Fibroblast of the conjunctiva (primary cell): ENCODE measurements at regions not wholly inside any gene's neighbourhood (a gene's known extent, or its start where the extent isn't known, plus 50 kb on each side); places are given as distances from the start of the nearest gene placed in this dataset.

Experiments
- DNase-seq: peaks from one replicate; pipeline ENCODE4 v3.0.0-alpha.2; 2010; ENCODE audit warnings: low read depth

GRCh38 chr7:38002689-38003088, 82.2 kb downstream of the EPDR1 start:
- DNase-seq: no peak

DNA sequence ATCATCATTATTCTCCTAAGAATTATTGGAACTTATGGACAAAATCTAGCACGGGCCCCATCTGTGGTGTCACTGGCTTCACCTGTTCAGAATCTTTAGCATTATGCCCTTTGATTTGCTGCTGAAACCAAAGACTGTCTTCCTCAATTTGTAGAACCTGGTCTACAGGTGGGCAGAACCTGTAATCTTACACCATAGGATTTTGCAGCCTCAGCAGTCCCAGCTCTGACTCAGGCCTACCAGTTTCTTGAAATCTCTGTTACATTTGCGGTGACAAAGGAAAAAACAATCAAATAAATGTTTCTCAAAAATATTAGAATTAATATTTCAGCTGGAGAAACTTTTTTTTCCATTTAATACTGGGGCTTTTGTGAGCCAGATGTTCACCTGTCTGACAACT, 86.1 kb downstream of the EPDR1 start:
- no peak for DNase-seq

GRCh38 chr7:38007096-38007495, 86.7 kb downstream of the EPDR1 start:
- no peak for DNase-seq

GRCh38 chr7:38013246-38013645, 92.8 kb downstream of the EPDR1 start:
- DNase-seq: no peak

GRCh38 chr7:38016567-38016966, 96.1 kb downstream of the EPDR1 start:
- no peak for DNase-seq

DNA sequence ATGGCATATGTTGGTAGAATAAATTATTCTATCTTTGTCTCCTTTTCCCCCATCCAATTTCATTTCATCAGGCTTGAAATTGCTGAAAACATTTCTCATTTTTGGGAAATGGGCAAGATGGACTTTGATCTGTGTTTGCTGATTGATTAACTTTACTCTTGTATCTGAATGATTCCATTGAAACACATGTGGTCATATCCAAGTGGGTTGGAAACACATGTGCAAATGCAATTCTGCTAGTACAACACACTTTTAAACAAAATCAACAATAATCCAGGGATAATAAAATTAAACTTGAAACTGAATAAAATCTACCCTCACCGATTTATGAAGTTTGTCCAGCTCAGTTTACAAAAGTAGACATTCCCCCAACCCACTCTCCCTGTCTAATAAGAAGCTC, 96.9 kb downstream of the EPDR1 start:
- no peak for DNase-seq

GRCh38 chr7:38020121-38020785, 99.8 kb downstream of the EPDR1 start:
- no peak for DNase-seq

GRCh38 chr7:38021892-38022291, 101.5 kb downstream of the EPDR1 start:
- no peak for DNase-seq

GRCh38 chr7:38025815-38026214, 105.4 kb downstream of the EPDR1 start:
- no peak for DNase-seq

GRCh38 chr7:38027884-38028455, 107.5 kb downstream of the EPDR1 start:
- no peak for DNase-seq

GRCh38 chr7:38034062-38034908, 113.8 kb downstream of the EPDR1 start:
- no peak for DNase-seq

DNA sequence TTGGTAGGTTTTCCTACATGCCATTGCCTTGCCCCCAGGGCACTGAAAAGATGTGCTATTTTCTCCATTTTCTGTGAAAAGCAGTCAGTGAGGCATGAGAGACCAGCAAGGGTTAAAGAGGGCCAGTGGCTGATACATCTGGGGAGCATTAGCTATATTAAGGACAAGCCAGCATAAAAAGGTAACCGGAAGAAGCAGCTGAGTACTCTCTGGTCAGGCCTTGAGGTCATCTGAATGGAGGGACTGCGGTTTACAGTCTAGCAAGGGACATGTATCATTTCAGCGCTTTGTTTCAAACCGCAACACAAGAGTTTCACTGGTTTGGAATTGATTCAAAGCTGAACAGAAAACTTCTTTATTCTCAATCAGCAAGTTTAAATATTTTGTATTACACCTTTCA, 120.4 kb downstream of the EPDR1 start:
- DNase-seq: no peak

- no peak for DNase-seq
Measured at GRCh38 chr7:38049679-38050078, 128.4 kb upstream of the STARD3NL start.

GRCh38 chr7:38051311-38051710, 126.7 kb upstream of the STARD3NL start:
- no peak for DNase-seq

DNA sequence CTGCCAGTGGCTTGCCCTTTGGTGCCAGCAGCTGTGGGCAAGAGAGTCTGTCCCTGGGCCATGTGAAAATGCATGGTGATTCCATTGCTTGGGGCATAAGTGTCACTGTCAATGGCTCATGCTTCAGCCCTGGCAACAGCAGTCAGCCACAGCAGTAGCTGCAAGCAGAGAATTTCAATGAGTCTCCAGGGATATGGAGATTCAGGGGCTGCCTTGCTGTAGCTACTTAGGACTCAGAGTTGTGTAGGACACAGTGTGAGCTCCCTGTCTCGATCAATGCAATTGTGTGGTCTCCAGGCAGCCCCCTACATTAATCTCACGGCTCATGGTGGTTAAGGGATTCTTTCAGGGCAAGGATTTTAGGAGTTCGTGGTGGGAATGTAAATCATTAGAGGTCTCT, 126.3 kb upstream of the STARD3NL start:
- DNase-seq: no peak

DNA sequence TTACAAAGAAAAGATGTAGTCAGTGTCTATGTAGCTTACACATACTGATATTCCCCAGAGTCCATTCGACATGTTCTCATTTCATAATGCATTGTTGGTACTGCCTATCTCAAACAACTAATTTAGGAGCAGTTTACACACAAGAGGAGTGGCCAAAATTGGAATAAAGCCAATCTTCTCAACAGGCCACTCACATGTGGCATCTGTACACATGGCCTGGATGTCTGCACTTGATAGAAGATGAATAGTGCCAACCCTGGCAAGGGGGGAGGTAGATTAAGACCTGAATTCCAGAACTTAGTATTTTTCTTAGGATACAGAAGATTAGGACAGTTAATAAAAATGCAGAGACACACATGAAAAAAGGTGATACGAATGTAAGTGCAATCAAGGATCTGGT, 125.3 kb upstream of the STARD3NL start:
- no peak for DNase-seq

DNA sequence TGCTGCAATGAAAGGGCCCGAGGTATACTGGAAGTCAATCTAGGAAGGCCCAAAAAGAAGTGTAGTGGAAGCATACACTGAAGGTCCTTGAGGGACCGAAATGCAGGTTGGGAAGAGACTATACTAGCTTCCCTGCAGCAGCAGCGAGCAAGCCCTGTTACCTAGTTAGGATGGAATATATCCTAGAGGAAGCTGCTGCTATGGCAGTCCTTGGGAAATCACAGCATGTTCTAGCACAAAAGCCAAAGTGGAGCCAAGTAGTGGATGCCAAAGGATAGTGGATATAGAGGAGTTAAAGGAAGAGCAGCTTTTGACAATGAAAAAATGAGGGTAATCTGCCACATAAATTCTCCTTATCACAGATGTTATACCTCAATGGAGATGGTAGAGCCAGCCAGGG, 123.8 kb upstream of the STARD3NL start:
- no peak for DNase-seq

GRCh38 chr7:38057829-38058228, 120.2 kb upstream of the STARD3NL start:
- DNase-seq: no peak

DNA sequence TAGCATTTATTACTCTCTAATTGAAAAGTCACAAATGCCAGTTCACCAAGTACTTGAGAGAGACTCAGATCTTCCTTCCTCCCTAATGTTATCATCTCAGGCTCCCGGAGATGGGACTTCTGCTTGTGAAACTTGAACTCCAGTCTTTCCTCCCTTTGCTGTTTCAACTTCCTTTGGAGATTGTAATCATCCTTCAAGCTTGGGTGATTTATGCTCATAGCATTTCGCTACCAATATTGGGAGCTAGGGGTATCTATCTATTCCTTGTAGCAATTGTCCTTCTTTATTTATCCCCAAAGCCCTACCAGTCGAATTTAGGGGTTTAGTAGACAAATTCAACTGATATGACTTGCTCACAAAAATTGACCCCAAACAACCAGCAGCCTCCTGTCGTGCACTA, 117.9 kb upstream of the STARD3NL start:
- no peak for DNase-seq

- DNase-seq: no peak
Measured at GRCh38 chr7:38060637-38061036, 117.4 kb upstream of the STARD3NL start.

- DNase-seq: no peak
Measured at GRCh38 chr7:38066391-38066790, 111.7 kb upstream of the STARD3NL start.

DNA sequence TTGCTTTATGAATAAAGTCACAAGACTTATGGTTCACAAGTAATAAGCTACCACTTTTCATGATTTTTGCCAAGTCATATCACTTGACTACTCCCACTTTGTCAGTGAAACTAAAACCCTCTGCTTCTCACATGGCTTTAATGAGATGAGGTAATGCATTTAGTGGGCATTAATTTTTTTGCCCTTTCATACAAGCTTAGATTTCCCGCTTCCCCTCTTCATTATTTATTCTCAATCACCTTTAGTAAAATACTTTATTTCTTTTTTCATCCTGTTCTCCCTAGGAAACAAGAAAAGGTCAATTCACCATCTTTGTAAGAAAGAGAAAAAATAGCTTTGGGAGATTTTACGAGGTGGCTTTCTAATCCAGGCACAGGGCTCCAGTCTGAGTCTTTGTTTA, 109.6 kb upstream of the STARD3NL start:
- DNase-seq: no peak

- no peak for DNase-seq
Measured at GRCh38 chr7:38069052-38069451, 109.0 kb upstream of the STARD3NL start.
